ENCODE measurements at regions not wholly inside any gene's neighbourhood (a gene's known extent, or its start where the extent isn't known, plus 50 kb on each side); places are given as distances from the start of the nearest gene placed in this dataset.

DNA sequence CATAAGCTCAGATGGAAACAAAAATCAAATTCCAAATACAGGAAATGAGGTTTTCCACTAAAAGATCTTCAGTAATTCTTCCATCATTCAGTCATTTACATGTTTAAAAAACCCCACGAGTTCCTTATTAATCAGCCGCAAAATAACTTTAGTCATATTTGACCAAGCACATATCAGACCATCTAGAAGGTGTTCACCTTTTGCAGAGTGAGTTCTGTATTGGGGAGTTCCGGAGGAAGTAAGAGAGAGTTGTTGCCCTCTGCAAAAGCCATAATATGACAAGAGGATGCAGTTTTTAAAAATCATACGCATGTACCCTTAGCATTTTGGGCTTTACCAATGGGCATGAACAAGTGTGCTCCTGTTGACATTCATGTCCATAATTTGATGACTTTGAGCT is 61.6 kb downstream of the CCR1 start:
- TF ChIP-seq, protein P1, sequence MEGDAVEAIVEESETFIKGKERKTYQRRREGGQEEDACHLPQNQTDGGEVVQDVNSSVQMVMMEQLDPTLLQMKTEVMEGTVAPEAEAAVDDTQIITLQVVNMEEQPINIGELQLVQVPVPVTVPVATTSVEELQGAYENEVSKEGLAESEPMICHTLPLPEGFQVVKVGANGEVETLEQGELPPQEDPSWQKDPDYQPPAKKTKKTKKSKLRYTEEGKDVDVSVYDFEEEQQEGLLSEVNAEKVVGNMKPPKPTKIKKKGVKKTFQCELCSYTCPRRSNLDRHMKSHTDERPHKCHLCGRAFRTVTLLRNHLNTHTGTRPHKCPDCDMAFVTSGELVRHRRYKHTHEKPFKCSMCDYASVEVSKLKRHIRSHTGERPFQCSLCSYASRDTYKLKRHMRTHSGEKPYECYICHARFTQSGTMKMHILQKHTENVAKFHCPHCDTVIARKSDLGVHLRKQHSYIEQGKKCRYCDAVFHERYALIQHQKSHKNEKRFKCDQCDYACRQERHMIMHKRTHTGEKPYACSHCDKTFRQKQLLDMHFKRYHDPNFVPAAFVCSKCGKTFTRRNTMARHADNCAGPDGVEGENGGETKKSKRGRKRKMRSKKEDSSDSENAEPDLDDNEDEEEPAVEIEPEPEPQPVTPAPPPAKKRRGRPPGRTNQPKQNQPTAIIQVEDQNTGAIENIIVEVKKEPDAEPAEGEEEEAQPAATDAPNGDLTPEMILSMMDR (conservative IDR thresholded peaks at IDR 0.05), result no peak
- TF ChIP-seq ZFX (IDR thresholded peaks at IDR 0.05), result no peak
- H3K27ac ChIP-seq, result no peak overlapping the region

DNA sequence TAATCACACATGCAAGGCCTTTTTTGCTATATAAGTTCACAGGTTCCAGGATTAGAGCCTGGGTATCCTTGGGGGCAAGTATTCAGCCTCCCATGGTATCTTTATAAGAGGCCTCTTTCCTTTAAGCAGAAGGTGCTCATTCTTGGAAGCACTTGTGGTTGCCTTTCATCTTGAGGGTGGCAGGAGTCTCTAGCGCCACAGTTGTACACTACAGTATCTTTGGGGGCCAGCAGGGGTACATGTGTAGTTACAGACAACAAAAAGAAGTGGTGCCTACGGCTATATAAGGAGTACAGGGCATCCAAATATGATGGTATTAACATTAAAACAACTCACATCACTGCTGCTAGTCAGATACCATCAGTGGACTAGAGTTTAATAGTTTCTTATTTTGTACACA is 62.1 kb downstream of the CCR1 start:
- no peak for TF ChIP-seq ZFX (IDR thresholded peaks at IDR 0.05)
- TF ChIP-seq, protein P1 (conservative IDR thresholded peaks at IDR 0.05), result no peak
- no peak overlapping the region for H3K27ac ChIP-seq

DNA sequence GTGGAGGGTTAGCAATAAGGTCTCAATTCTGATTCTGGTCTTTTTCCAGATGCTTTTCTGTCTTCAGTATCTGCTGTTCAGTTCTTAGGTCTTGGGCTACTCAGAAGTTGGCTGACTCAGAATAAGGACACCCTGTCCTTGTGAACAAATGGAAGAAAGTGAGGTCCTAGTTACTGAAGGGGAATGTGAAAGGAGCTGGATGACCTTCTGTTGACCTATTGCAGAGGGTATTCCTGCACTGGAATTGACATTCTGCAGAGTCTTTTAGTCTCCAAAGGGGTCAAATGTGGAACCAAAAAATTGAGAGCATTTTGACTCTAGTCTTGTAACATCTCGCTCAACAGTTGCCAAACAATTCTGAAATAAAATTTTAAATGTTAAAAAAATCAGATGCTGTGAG is 63.0 kb downstream of the CCR1 start:
- H3K27ac ChIP-seq, result no peak overlapping the region
- no peak for TF ChIP-seq ZFX (IDR thresholded peaks at IDR 0.05)
- TF ChIP-seq, protein P1 (conservative IDR thresholded peaks at IDR 0.05), result no peak

DNA sequence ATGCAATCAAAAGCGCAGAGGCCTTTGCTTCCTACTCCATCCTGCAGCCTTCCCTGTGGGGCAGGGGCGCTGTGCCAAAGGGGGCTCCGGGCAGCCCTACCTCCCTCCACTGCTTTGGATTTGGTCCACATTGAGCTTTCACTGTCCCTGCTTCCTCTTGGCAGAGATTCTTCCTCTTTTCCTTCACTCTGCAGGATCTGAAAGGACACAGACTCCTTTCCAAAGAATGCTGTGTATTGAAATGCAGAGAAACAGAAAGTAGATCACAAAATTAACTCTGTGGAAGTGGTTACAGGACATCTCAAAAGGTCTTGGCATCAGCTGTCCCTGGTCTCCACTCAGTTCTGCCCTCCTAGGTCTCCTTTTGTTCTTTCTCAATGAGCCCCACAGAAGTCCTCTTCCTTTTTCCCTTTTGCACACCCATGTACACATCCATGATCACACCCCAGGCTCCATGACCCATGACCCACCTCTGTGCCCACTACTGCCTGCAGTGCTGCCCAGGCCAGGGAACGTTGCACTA is 64.1 kb downstream of the CCR1 start:
- TF ChIP-seq, protein P1 (conservative IDR thresholded peaks at IDR 0.05), result no peak
- TF ChIP-seq ZFX (IDR thresholded peaks at IDR 0.05), result no peak
- H3K27ac ChIP-seq, result no peak overlapping the region

DNA sequence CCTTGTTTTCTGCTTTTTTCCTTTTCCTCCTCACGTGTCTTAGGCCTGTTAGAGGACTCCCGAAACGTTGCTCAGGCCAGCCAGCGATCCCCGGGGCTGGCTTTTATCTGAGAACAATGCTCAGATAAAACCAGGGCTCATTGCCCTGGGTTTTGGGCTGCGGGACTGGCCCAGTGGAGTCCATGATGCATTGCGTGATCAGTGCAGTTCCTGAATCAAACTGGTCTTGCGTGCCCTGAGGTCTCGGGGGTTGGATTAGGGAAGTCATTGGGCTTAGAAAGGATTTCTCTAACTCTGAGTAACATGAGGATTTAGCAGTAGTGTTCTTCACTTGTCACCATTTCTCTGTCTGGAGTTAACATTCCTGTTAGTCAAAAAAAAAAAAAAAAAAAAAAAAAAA is 66.3 kb downstream of the CCR1 start:
- no peak overlapping the region for H3K27ac ChIP-seq

DNA sequence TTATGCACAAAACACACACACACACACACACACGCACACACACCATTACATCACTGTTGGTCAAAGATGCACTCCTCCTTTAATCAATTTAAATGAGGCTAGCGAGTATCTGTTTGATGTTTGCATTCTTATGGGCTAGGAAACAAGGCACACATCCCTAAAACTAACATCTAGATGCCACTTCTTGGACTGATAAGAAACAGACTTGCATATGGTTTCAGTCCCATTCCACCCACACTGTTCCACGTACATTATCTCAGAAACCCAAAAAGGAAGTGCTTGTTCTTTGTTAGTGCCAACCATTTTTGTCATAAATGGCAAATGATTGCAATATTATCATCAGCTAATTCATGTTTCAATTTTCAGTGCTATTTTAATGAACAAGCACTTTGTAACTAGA is 69.5 kb downstream of the CCR1 start:
- TF ChIP-seq ZFX (IDR thresholded peaks at IDR 0.05), result no peak
- TF ChIP-seq, protein P1 (conservative IDR thresholded peaks at IDR 0.05), result no peak
- no peak overlapping the region for H3K27ac ChIP-seq

More for the DNA sequence above, 66.3 kb downstream of the CCR1 start:
- TF ChIP-seq, protein P1 (conservative IDR thresholded peaks at IDR 0.05), result no peak
- no peak for TF ChIP-seq ZFX (IDR thresholded peaks at IDR 0.05)

DNA sequence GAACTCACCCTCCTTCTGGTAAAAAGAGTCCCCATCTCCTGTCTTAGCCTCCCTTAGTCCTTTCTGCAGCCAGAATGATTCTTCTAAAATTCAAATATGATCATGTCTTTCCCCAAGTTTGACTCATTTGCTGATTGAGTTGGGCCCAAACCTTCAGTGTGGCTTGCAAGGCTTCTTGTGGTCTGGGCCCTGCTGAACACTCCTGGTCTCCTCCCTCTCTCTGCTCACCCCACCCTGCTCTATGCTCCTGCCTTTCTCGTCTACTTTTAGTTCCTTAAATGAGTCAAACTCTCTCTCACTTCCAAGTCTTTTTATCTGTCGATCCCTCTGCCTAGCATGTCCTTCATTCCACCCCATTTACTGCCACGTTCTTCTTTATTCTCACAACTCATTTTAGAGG is 72.6 kb downstream of the CCR1 start:
- TF ChIP-seq ZFX (IDR thresholded peaks at IDR 0.05), result no peak
- TF ChIP-seq, protein P1 (conservative IDR thresholded peaks at IDR 0.05), result no peak
- H3K27ac ChIP-seq, result no peak overlapping the region
